Lung (tissue), 11 donors: ENCODE measurements at regions not wholly inside any gene's neighbourhood (a gene's known extent, or its start where the extent isn't known, plus 50 kb on each side); places are given as distances from the start of the nearest gene placed in this dataset.

Experiments
- ATAC-seq: fragments of 200-7000 bp; cut with Tn5 transposase; one replicate; pipeline ENCODE4 v1.9.1; 2020; ENCODE audit warnings: moderate number of reproducible peaks; ENCODE audit not compliant: insufficient read depth, low FRiP score
- DNase-seq, 3 donors: peaks; one replicate each; pipeline ENCODE4 v3.0.0-alpha.2; 2013 to 2017
- H3K27ac ChIP-seq, 2 donors: one replicate each; pipeline ENCODE4 v1.5.1; 2013; ENCODE audit warnings: mild to moderate bottlenecking in 2 of 2, moderate library complexity in 2 of 2, control low read depth in 1 of 2, inconsistent platforms in 1 of 2, low read depth in 1 of 2, low read length in 1 of 2
- H3K27me3 ChIP-seq, 3 donors: one replicate each; pipeline ENCODE4 v1.5.1; 2013; ENCODE audit warnings: low read length in 2 of 3; ENCODE audit not compliant: control insufficient read depth in 3 of 3, insufficient read depth in 3 of 3
- H3K36me3 ChIP-seq, 4 donors: one replicate each; pipeline ENCODE4 v1.5.1; 2013; ENCODE audit warnings: low read length in 4 of 4, mild to moderate bottlenecking in 1 of 4, moderate library complexity in 1 of 4; ENCODE audit not compliant: control insufficient read depth in 4 of 4, insufficient read depth in 4 of 4
- H3K4me1 ChIP-seq, 5 donors: one replicate each; pipeline ENCODE4 v1.5.1; 2013; ENCODE audit warnings: low read length in 5 of 5, mild to moderate bottlenecking in 2 of 5, moderate library complexity in 1 of 5; ENCODE audit not compliant: control insufficient read depth in 5 of 5, insufficient read depth in 5 of 5
- H3K4me3 ChIP-seq: one replicate; pipeline ENCODE4 v1.5.1; 2013; ENCODE audit warnings: mild to moderate bottlenecking, control low read depth, moderate library complexity
- H3K9ac ChIP-seq, 2 donors: one replicate each; pipeline ENCODE4 v1.5.1; 2013; ENCODE audit warnings: low read length in 2 of 2, control low read depth in 1 of 2; ENCODE audit not compliant: insufficient read depth in 1 of 2
- H3K9me3 ChIP-seq, 4 donors: one replicate each; pipeline ENCODE4 v1.5.1; 2013; ENCODE audit warnings: low read length in 3 of 4, mild to moderate bottlenecking in 1 of 4, moderate library complexity in 1 of 4; ENCODE audit not compliant: control insufficient read depth in 4 of 4, insufficient read depth in 3 of 4
- WGBS, 2 donors: extraction: QIAGEN DNeasy Blood & Tissue Kit; methylation state at CpG; one replicate each; pipeline ENCODE4 v1.1.7; 2013; 5-methylcytosine and 5-hydroxymethylcytosine counted together
- TF ChIP-seq, protein P1 (sequence below): IDR thresholded peaks from 2 replicates; pipeline ENCODE4 v1.5.1; 2012; ENCODE audit warnings: mild to moderate bottlenecking; ENCODE audit errors: control extremely low read depth, extremely low read depth
- donor health status: control.
- donor health status: control.
- donor health status: Bipolar disorder and iron deficiency.
- donor health status: healthy.
- donor health status: DM: yes; HTN: yes; CAD: no.

DNA sequence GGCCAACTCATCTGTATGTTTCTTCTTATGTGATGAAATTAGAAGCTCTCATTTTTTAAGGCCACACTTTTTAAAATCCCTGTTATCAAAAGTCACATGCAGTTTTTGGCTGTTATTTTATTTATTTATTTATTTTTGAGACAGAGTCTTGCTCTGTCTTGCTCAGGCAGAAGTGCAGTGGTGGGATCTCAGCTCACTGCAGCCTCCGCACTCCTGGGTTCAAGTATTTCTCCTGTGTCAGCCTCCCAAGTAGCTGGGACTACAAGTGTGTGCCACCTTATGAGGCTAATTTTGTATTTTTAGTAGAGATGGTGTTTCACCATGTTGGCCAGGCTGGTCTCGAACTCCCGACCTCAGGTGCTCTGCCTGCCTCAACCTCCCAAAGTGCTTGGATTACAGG is 1434.5 kb downstream of the LRFN5 start:
- WGBS, 2 donors = 87 to 92% methylated on average over 3 of the region's 3 CpGs
- TF ChIP-seq, protein P1, sequence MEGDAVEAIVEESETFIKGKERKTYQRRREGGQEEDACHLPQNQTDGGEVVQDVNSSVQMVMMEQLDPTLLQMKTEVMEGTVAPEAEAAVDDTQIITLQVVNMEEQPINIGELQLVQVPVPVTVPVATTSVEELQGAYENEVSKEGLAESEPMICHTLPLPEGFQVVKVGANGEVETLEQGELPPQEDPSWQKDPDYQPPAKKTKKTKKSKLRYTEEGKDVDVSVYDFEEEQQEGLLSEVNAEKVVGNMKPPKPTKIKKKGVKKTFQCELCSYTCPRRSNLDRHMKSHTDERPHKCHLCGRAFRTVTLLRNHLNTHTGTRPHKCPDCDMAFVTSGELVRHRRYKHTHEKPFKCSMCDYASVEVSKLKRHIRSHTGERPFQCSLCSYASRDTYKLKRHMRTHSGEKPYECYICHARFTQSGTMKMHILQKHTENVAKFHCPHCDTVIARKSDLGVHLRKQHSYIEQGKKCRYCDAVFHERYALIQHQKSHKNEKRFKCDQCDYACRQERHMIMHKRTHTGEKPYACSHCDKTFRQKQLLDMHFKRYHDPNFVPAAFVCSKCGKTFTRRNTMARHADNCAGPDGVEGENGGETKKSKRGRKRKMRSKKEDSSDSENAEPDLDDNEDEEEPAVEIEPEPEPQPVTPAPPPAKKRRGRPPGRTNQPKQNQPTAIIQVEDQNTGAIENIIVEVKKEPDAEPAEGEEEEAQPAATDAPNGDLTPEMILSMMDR = no peak
- Histone ChIP-seq H3K4me1 (no peaks in the 10 kb centered on the region), H3K27ac (no peak overlapping the region), H3K36me3 (no peaks in the 10 kb centered on the region), H3K4me3 (no peak overlapping the region), H3K9me3 (no peaks in the 10 kb centered on the region), H3K27me3 (no peaks in the 10 kb centered on the region), H3K9ac (no peak overlapping the region)
- DNase-seq (no peak), ATAC-seq (no peak)

DNA sequence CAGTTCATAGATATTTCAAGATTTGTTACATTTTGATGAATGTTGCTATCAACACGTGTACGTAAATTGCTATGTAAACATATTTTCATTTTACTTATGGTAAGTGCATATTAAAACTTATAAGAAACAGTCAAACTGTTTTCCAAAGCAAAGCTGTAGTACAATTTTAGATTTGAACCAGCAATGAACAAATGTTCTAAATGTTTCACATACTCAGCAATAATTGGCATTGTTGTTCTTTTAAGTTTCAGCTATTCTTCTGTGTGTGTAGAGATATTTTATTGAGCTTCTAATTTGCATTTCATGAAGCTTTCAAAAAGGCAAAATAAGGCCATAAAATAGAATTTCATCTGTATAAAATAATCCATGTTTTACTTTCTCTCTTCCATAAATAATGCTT is 1433.2 kb downstream of the LRFN5 start:
- Histone ChIP-seq H3K36me3 (no peaks in the 10 kb centered on the region), H3K27ac (no peak overlapping the region), H3K4me3 (no peak overlapping the region), H3K9me3 (no peaks in the 10 kb centered on the region), H3K27me3 (no peaks in the 10 kb centered on the region), H3K9ac (no peak overlapping the region), H3K4me1 (no peaks in the 10 kb centered on the region)
- TF ChIP-seq, protein P1 = no peak
- 86 to 92% methylated on average over 2 of the region's 2 CpGs for WGBS, 2 donors
- DNase-seq (no peak), ATAC-seq (no peak)

DNA sequence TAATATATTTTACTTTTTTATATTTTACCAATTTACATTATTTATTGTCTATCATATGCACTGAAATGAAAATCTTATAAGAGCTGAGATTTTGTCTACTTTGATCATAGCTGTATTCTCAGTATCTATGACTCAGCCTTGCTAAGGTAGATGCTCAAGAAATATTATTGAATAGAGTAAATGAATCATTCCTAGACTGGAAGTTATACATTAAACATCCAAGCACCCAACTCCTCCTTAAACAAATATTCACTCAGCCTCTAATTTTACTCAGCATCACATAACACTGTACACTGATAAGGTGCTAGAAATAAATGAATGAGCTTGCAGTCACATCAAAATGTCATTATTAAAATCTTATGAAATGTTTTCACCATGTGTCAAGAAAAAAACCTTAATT is 1424.9 kb downstream of the LRFN5 start:
- Histone ChIP-seq H3K4me1 (no peaks in the 10 kb centered on the region), H3K9ac (no peak overlapping the region), H3K27ac (no peak overlapping the region), H3K27me3 (no peaks in the 10 kb centered on the region), H3K4me3 (no peak overlapping the region), H3K36me3 (no peaks in the 10 kb centered on the region), H3K9me3 (no peaks in the 10 kb centered on the region)
- TF ChIP-seq, protein P1 = no peak
- DNase-seq = no peak
- ATAC-seq = no peak

DNA sequence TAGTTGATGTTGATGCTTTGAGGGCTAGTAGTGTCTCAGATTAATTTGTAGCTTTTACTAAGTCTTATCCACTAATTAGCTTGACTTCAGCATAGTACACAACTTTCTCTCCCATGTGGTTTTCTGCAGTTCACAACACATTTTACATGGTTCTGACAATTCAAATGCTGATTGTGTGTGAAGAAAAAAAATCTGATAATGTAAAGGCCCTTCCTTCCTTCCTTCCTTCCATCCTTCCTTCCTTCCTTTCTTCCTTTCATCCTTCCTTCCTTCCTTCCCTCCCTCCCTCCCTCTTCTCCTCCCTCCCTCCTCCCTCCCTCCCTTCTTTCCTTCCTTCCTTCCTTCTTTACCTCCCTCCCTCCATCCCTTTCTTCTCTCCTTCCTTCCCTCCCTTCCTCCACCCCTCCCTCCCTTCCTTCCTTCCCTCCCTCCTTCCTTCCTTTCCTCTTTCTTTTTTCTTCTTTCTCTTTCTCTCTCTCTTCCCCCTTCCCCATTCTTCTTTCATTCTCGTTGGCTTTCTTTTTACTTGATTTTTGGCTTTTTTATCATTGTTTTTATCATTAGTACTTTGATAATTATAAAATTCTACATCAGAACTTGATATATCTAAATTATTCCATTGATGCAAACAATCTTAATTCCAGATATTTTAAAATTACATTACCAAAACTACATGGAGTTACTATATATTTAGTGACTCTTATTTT is 1415.6 kb downstream of the LRFN5 start:
- H3K27ac ChIP-seq = no peak overlapping the region
- peaks cover 0 to 4% (median 0%) of the 10 kb centered on the region in 4 donors for H3K9me3 ChIP-seq
- H3K4me1 ChIP-seq = no peaks in the 10 kb centered on the region
- TF ChIP-seq, protein P1 = no peak
- DNase-seq = no peak
- H3K27me3 ChIP-seq = no peaks in the 10 kb centered on the region
- H3K4me3 ChIP-seq = no peak overlapping the region
- no peak overlapping the region for H3K9ac ChIP-seq
- WGBS, 2 donors = 68 to 78% methylated on average over 1 of the region's 1 CpG
- H3K36me3 ChIP-seq = no peaks in the 10 kb centered on the region
- no peak for ATAC-seq
